HG03280 (cell line): ENCODE measurements at regions not wholly inside any gene's neighbourhood (a gene's known extent, or its start where the extent isn't known, plus 50 kb on each side); places are given as distances from the start of the nearest gene placed in this dataset.

Experiments used
- ATAC-seq: cut with Tn5 transposase; IDR thresholded peaks from one replicate; pipeline ENCODE4 v1.9.1; 2021; ENCODE audit warnings: mild to moderate bottlenecking, moderate library complexity; ENCODE audit not compliant: unreplicated experiment

GRCh38 chr4:128338634-128339355 is 51.2 kb upstream of the PGRMC2 start:
- no peak for ATAC-seq

- no peak for ATAC-seq
Observed at GRCh38 chr4:128337863-128338262, 50.2 kb upstream of the PGRMC2 start.
